ENCODE measurements at regions not wholly inside any gene's neighbourhood (a gene's known extent, or its start where the extent isn't known, plus 50 kb on each side); places are given as distances from the start of the nearest gene placed in this dataset.

DNA sequence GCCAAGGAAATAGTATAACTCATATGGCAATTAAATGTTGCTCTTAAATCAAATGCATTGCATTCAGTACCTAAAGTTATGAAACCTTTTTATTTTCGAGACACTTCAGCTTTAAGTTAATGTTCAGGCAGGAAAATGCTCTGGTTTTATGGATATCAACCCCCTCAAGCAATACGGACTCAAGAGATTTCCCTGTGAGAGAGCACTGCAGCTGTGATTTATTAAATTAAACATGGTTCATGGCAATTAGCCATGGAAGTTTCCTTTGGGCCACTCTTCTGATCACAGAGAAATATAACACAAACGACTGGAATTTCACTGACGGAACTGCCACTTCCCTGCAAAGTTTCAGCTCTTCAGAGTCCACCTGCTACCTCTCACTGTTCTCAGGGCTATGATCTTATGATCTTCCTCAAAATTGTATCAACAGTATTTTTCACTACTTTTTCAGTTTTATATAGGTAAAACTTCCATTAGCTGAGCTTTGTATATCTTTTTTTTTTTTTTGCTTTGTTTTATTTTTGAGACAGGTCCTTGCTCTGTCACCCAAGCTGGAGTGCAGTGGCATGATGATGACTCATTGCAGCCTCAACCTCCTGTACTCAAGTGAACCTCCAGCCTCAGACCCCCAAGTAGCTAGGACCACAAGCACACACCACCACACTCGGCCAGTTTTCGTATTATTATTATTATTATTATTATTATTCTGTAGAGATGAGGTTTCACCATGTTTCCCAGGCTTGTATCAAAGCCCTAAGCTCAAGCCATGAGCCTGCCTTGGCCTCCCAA is 923.1 kb upstream of the TMPRSS15 start:
- no peaks in the 10 kb centered on the region for H3K4me1 Mint-ChIP-seq
- no peaks in the 10 kb centered on the region for H3K27me3 Mint-ChIP-seq
- H3K27ac Mint-ChIP-seq = no peak overlapping the region
- H3K36me3 Mint-ChIP-seq = peaks cover 3% of the 10 kb centered on the region
- H3K9me3 Mint-ChIP-seq = peaks cover 0 to 3% (median 2%) of the 10 kb centered on the region in 3 donors
- no peak overlapping the region for H3K4me3 Mint-ChIP-seq

DNA sequence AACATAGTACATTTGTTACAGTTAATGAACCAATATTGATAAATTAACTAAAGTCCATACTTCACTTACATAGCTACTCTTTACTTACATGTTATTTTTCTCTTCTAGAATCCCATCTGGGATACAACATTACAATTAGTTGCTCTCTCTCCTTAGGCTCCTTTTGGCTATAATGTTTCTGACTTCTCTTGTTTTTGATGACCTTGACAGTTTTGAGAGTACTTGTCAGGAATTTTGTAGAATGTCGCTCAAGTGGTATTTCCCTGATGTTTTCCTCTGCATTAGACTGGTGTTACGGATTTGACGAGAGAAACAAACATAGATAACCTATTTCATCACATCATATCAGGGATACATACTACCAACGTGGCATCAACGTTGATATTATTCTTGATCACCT is 925.4 kb upstream of the TMPRSS15 start:
- Mint-ChIP-seq H3K36me3 (peaks cover 3% of the 10 kb centered on the region), H3K27ac (no peak overlapping the region), H3K4me1 (no peaks in the 10 kb centered on the region)

DNA sequence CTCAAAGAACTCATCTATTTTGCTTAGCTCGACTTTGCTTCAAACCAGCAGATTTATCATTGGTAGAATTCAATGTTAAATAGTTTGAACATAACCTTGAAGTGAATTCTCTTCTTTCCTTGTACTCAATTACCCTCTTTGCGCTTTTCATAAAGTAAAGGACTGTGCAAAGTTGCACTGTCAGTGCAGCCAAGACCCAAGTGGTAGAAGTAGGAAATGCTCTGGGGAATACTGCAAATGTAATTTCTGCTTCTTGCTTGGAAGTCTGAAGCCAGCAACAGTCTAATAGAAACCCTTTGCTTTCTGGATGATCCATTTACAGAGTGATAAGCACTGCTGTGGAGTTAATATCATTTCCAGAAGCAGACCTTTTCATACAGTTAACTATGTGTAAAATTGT is 936.7 kb upstream of the TMPRSS15 start:
- Mint-ChIP-seq H3K27ac (no peak overlapping the region), H3K9me3 (peaks cover 0 to 1% (median 0%) of the 10 kb centered on the region in 3 donors), H3K27me3 (no peaks in the 10 kb centered on the region), H3K4me3 (no peak overlapping the region), H3K4me1 (no peaks in the 10 kb centered on the region), H3K36me3 (no peaks in the 10 kb centered on the region)

More for the DNA sequence above, 925.4 kb upstream of the TMPRSS15 start:
- Mint-ChIP-seq H3K27me3 (no peaks in the 10 kb centered on the region), H3K9me3 (peaks cover 2 to 3% (median 3%) of the 10 kb centered on the region in 3 donors), H3K4me3 (no peak overlapping the region)

- no peak overlapping the region for H3K4me3 Mint-ChIP-seq
- peaks cover 0 to under 1% (median 0%) of the 10 kb centered on the region in 3 donors for H3K9me3 Mint-ChIP-seq
- no peak overlapping the region for H3K27ac Mint-ChIP-seq
- H3K36me3 Mint-ChIP-seq = no peaks in the 10 kb centered on the region
- no peaks in the 10 kb centered on the region for H3K27me3 Mint-ChIP-seq
- no peaks in the 10 kb centered on the region for H3K4me1 Mint-ChIP-seq
Measured at GRCh38 chr21:19340954-19341353, 937.4 kb upstream of the TMPRSS15 start.

DNA sequence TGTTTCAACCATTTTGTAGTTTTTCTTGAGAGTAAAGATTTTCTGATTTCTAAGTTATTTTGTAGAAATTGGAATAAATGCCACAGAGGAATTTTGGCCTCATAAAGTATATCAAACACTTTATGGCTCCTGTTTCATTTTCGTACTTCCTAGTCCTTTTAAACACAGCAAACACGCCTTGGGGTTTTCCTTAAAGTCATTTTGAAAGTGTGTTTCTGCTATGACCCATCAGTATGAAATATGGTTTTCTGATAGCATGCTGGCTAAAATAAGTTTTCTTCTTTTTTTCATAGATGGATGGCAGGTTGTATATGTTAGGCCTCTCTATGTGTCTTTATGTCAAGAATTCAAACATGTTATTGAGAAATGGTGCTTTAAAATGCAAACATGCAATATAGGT is 940.1 kb upstream of the TMPRSS15 start:
- Mint-ChIP-seq H3K36me3 (peaks cover 1% of the 10 kb centered on the region), H3K4me1 (no peaks in the 10 kb centered on the region), H3K27me3 (no peaks in the 10 kb centered on the region), H3K4me3 (no peak overlapping the region), H3K27ac (no peak overlapping the region), H3K9me3 (peaks cover 0 to 4% (median 0%) of the 10 kb centered on the region in 3 donors)

- Mint-ChIP-seq H3K27me3 (no peaks in the 10 kb centered on the region), H3K4me3 (no peak overlapping the region), H3K9me3 (peaks cover 0 to 4% (median 0%) of the 10 kb centered on the region in 3 donors), H3K36me3 (peaks cover 1% of the 10 kb centered on the region), H3K27ac (no peak overlapping the region), H3K4me1 (no peaks in the 10 kb centered on the region)
Measured at GRCh38 chr21:19350286-19350685, 946.7 kb upstream of the TMPRSS15 start.

DNA sequence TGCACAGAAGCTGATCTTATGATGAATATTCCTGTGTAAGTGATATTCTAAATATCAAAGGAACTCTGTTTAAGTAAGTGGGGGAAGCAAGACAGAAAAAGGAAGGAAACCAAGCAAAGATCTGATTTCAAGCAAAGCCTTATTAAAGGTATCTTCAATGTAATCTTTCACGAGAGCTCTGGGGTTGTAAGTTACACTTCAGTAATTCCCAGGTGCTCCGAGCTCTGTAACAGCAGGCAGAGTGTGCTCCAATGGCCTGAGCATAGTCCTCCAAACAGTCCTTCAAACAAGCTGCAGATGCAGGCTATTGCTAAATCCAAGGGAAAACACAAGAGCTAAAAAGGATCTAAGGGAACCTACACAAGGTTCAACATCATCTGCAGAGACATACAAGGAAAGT is 949.7 kb upstream of the TMPRSS15 start:
- H3K27ac Mint-ChIP-seq = no peak overlapping the region
- no peaks in the 10 kb centered on the region for H3K27me3 Mint-ChIP-seq
- peaks cover 0 to 4% (median 0%) of the 10 kb centered on the region in 3 donors for H3K9me3 Mint-ChIP-seq
- H3K4me1 Mint-ChIP-seq = no peaks in the 10 kb centered on the region
- H3K4me3 Mint-ChIP-seq = no peak overlapping the region
- no peaks in the 10 kb centered on the region for H3K36me3 Mint-ChIP-seq

GRCh38 chr21:19368944-19369343 is 965.4 kb upstream of the TMPRSS15 start:
- Mint-ChIP-seq H3K4me3 (no peak overlapping the region), H3K4me1 (no peaks in the 10 kb centered on the region), H3K27me3 (no peaks in the 10 kb centered on the region), H3K36me3 (no peaks in the 10 kb centered on the region), H3K9me3 (peaks cover 2 to 8% (median 3%) of the 10 kb centered on the region in 3 donors), H3K27ac (no peak overlapping the region)

DNA sequence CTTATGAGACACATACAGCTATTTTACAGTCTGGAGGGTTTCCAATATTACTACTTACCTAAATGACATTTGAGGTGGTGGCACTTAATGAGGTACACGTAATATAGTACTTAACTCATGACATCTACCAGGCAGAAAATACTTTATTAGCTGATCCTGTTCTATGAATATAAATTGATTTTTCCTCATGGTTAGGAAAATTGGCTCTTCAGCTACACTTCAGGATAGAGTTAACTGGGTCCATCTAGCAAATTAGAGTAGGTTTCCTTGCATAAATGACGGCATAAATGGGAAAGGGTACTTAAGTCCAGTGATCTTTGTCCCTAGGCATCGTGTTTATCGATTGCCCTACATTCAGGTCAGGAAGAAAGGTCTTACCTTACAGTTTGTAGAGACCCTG is 988.8 kb upstream of the TMPRSS15 start:
- H3K27me3 Mint-ChIP-seq = no peaks in the 10 kb centered on the region
- H3K36me3 Mint-ChIP-seq = no peaks in the 10 kb centered on the region
- H3K27ac Mint-ChIP-seq = no peak overlapping the region
- no peak overlapping the region for H3K4me3 Mint-ChIP-seq
- peaks cover 0 to 3% (median 2%) of the 10 kb centered on the region in 3 donors for H3K9me3 Mint-ChIP-seq
- no peaks in the 10 kb centered on the region for H3K4me1 Mint-ChIP-seq

DNA sequence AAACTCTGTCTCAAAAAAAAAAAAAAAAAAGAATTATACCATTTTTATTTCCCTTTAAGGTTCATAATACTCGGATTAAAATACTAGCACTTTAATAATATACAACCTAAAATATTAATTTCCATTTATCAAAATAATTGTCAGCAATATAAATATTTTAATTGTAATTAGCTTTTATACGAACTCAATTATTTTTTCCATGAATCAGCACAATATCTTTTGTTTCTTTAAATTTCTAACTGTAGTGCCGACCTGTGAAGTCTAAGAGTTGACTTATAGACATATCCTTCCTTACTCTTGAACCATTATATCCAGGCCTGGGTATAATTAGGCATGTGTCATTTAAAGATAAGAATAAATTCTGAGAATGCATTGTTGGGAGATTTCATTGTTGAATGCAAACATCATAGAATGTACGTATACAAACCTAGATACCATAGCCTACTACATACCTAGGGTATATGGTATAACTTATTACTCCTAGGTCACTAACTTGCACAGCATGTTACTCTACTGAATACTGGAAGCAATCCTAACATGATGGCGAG is 996.7 kb upstream of the TMPRSS15 start:
- Mint-ChIP-seq H3K27me3 (no peaks in the 10 kb centered on the region), H3K4me1 (no peaks in the 10 kb centered on the region), H3K36me3 (no peaks in the 10 kb centered on the region), H3K9me3 (no peaks in the 10 kb centered on the region), H3K4me3 (no peak overlapping the region), H3K27ac (no peak overlapping the region)

GRCh38 chr21:19402870-19403269 is 999.3 kb upstream of the TMPRSS15 start:
- Mint-ChIP-seq H3K4me3 (no peak overlapping the region), H3K9me3 (peaks cover 0 to 8% (median 2%) of the 10 kb centered on the region in 3 donors), H3K27ac (no peak overlapping the region), H3K4me1 (no peaks in the 10 kb centered on the region), H3K27me3 (no peaks in the 10 kb centered on the region), H3K36me3 (no peaks in the 10 kb centered on the region)

- Mint-ChIP-seq H3K36me3 (no peaks in the 10 kb centered on the region), H3K4me3 (no peak overlapping the region), H3K9me3 (peaks cover 0 to 8% (median 2%) of the 10 kb centered on the region in 3 donors)
Measured at GRCh38 chr21:19405326-19405725, 1001.7 kb upstream of the TMPRSS15 start.

GRCh38 chr21:19420565-19420964 is 1017.0 kb upstream of the TMPRSS15 start:
- H3K9me3 Mint-ChIP-seq = peaks cover 2 to 14% (median 3%) of the 10 kb centered on the region in 3 donors

More at GRCh38 chr21:19405326-19405725, 1001.7 kb upstream of the TMPRSS15 start:
- H3K27me3 Mint-ChIP-seq = no peaks in the 10 kb centered on the region
- no peaks in the 10 kb centered on the region for H3K4me1 Mint-ChIP-seq
- H3K27ac Mint-ChIP-seq = no peak overlapping the region

GRCh38 chr21:19433623-19434022 is 1030.0 kb upstream of the TMPRSS15 start:
- peaks cover 3 to 12% (median 5%) of the 10 kb centered on the region in 3 donors for H3K9me3 Mint-ChIP-seq
- H3K36me3 Mint-ChIP-seq = no peaks in the 10 kb centered on the region
- no peak overlapping the region for H3K4me3 Mint-ChIP-seq
- peak overlapping the region in 1 of 3 donors; percentile 71 for H3K27ac Mint-ChIP-seq
- no peaks in the 10 kb centered on the region for H3K27me3 Mint-ChIP-seq
- no peaks in the 10 kb centered on the region for H3K4me1 Mint-ChIP-seq

More at GRCh38 chr21:19420565-19420964, 1017.0 kb upstream of the TMPRSS15 start:
- Mint-ChIP-seq H3K4me1 (no peaks in the 10 kb centered on the region), H3K27ac (no peak overlapping the region), H3K36me3 (no peaks in the 10 kb centered on the region), H3K27me3 (no peaks in the 10 kb centered on the region), H3K4me3 (no peak overlapping the region)

- H3K4me1 Mint-ChIP-seq = peaks cover 0 to 1% (median 0%) of the 10 kb centered on the region in 3 donors
- H3K27me3 Mint-ChIP-seq = no peaks in the 10 kb centered on the region
- H3K9me3 Mint-ChIP-seq = peaks cover 0 to 6% (median 5%) of the 10 kb centered on the region in 3 donors
- H3K27ac Mint-ChIP-seq = no peak overlapping the region
- no peak overlapping the region for H3K4me3 Mint-ChIP-seq
- no peaks in the 10 kb centered on the region for H3K36me3 Mint-ChIP-seq
Measured at GRCh38 chr21:19440792-19441655, 1037.4 kb upstream of the TMPRSS15 start.

Measured in IgD-negative memory B cell (primary cell).